NK-92 (cell line): ENCODE measurements at regions not wholly inside any gene's neighbourhood (a gene's known extent, or its start where the extent isn't known, plus 50 kb on each side); places are given as distances from the start of the nearest gene placed in this dataset.
"Not testable (repeated sequence)": the region's sequence is repeated elsewhere in the genome, so short reads cannot be mapped to it uniquely, and the experiment has no call there.

Experiments used
- DNase-seq: peaks from one replicate; lab custom pipeline; 2025; ENCODE audit not compliant: unreplicated experiment; lab: John Stamatoyannopoulos, UW

GRCh38 chr12:107366322-107366721, 273.0 kb upstream of the CRY1 start:
- no peak for DNase-seq

GRCh38 chr12:107368586-107368985, 275.2 kb upstream of the CRY1 start:
- DNase-seq: no peak

GRCh38 chr12:107369006-107369405, 275.7 kb upstream of the CRY1 start:
- no peak for DNase-seq

- no peak for DNase-seq
These were observed 276.3 kb upstream of the CRY1 start for GRCh38 chr12:107369679-107370078.

GRCh38 chr12:107372229-107372658, 278.9 kb upstream of the CRY1 start:
- DNase-seq: no peak

GRCh38 chr12:107373238-107373809, 280.0 kb upstream of the CRY1 start:
- DNase-seq: no peak

- no peak for DNase-seq
These were observed 281.0 kb upstream of the CRY1 start for GRCh38 chr12:107374161-107374840.

- no peak for DNase-seq
These were observed 281.9 kb upstream of the CRY1 start for GRCh38 chr12:107375231-107375630.

- no peak for DNase-seq
These were observed 284.4 kb upstream of the CRY1 start for GRCh38 chr12:107377596-107378385.

GRCh38 chr12:107378609-107379008, 285.3 kb upstream of the CRY1 start:
- no peak for DNase-seq

GRCh38 chr12:107379142-107379851, 285.9 kb upstream of the CRY1 start:
- DNase-seq: not testable (repeated sequence)

GRCh38 chr12:107379852-107380567, 286.7 kb upstream of the CRY1 start:
- DNase-seq: no peak

GRCh38 chr12:107384645-107385044, 291.3 kb upstream of the CRY1 start:
- no peak for DNase-seq

- no peak for DNase-seq
These were observed 292.2 kb upstream of the CRY1 start for GRCh38 chr12:107385509-107385908.

GRCh38 chr12:107386569-107386968, 293.2 kb upstream of the CRY1 start:
- no peak for DNase-seq

- no peak for DNase-seq
These were observed 294.9 kb upstream of the CRY1 start for GRCh38 chr12:107388263-107388662.

GRCh38 chr12:107390414-107390813, 295.2 kb upstream of the PWP1 start:
- no peak for DNase-seq

GRCh38 chr12:107393043-107393717, 292.4 kb upstream of the PWP1 start:
- no peak for DNase-seq

GRCh38 chr12:107394693-107395092, 290.9 kb upstream of the PWP1 start:
- no peak for DNase-seq

GRCh38 chr12:107395817-107396216, 289.8 kb upstream of the PWP1 start:
- no peak for DNase-seq
